Stimulated activated CD4-positive, alpha-beta T cell treated with anti-CD3 and anti-CD28 coated beads, Interleukin-12 subunit alpha, Interleukin-12 subunit beta, amount 100 ng/mL, for 48 hours (primary cell): ENCODE measurements at regions not wholly inside any gene's neighbourhood (a gene's known extent, or its start where the extent isn't known, plus 50 kb on each side); places are given as distances from the start of the nearest gene placed in this dataset.
"Not testable (repeated sequence)": the region's sequence is repeated elsewhere in the genome, so short reads cannot be mapped to it uniquely, and the experiment has no call there.

ENCODE experiments used
- DNase-seq, 3 donors: peaks; one replicate each; pipeline ENCODE4 v3.0.0-alpha.2; 2020; ENCODE audit warnings: low read depth in 2 of 3, low spot score in 1 of 3

- DNase-seq = peak in 1 of 3 donors; percentile 14
Observed at GRCh38 chr7:9919-10318, 182.5 kb upstream of the FAM20C start.

GRCh38 chr7:32565-33280 lies 159.6 kb upstream of the FAM20C start:
- not testable (repeated sequence) for DNase-seq

- not testable (repeated sequence) for DNase-seq
Observed at GRCh38 chr7:35121-35541, 157.2 kb upstream of the FAM20C start.

GRCh38 chr7:36539-36938 lies 155.8 kb upstream of the FAM20C start:
- not testable (repeated sequence) for DNase-seq

- DNase-seq = not testable (repeated sequence)
Observed at GRCh38 chr7:37656-38055, 154.7 kb upstream of the FAM20C start.

- not testable (repeated sequence) for DNase-seq
Observed at GRCh38 chr7:38444-38843, 153.9 kb upstream of the FAM20C start.

- DNase-seq = not testable (repeated sequence)
Observed at GRCh38 chr7:39984-40740, 152.2 kb upstream of the FAM20C start.

GRCh38 chr7:40799-41750 lies 151.3 kb upstream of the FAM20C start:
- no peak for DNase-seq

GRCh38 chr7:41917-42565 lies 150.3 kb upstream of the FAM20C start:
- DNase-seq = no peak

- no peak for DNase-seq
Observed at GRCh38 chr7:43791-44540, 148.4 kb upstream of the FAM20C start.

- DNase-seq = no peak
Observed at GRCh38 chr7:44541-44896, 147.9 kb upstream of the FAM20C start.

GRCh38 chr7:45106-46090 lies 147.0 kb upstream of the FAM20C start:
- no peak for DNase-seq

GRCh38 chr7:46123-46829 lies 146.1 kb upstream of the FAM20C start:
- DNase-seq = no peak

GRCh38 chr7:46830-47140 lies 145.6 kb upstream of the FAM20C start:
- DNase-seq = no peak

- DNase-seq = no peak
Observed at GRCh38 chr7:51456-52068, 140.8 kb upstream of the FAM20C start.

GRCh38 chr7:52100-52499 lies 140.3 kb upstream of the FAM20C start:
- no peak for DNase-seq

GRCh38 chr7:53531-53930 lies 138.8 kb upstream of the FAM20C start:
- no peak for DNase-seq

GRCh38 chr7:54615-55014 lies 137.8 kb upstream of the FAM20C start:
- no peak for DNase-seq
